HG03045 (cell line): ENCODE measurements at regions not wholly inside any gene's neighbourhood (a gene's known extent, or its start where the extent isn't known, plus 50 kb on each side); places are given as distances from the start of the nearest gene placed in this dataset.
"Not testable (repeated sequence)": the region's sequence is repeated elsewhere in the genome, so short reads cannot be mapped to it uniquely, and the experiment has no call there.

Experiments
- ATAC-seq: cut with Tn5 transposase; IDR thresholded peaks from one replicate; pipeline ENCODE4 v1.9.1; 2021; ENCODE audit warnings: mild to moderate bottlenecking, moderate library complexity; ENCODE audit not compliant: unreplicated experiment

DNA sequence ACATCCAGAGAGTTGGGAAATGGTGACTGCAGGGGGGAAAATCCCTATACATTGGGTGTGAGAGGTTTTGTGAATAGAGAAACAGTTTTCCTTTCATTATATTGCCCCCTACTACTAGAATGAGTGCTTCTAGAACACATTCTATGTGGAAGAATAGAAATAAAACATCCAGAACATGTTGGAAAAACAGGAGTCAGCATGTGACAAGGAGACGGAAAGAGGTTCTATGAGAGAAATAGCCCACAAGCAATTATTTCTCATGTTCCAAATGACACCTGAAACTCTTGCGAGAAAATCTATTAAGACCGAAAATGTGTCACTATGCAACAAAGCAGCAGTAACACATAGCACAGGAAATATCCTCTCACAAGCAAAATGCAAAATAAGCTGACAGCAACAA lies 202.7 kb upstream of the SPOPL start:
- ATAC-seq: no peak

DNA sequence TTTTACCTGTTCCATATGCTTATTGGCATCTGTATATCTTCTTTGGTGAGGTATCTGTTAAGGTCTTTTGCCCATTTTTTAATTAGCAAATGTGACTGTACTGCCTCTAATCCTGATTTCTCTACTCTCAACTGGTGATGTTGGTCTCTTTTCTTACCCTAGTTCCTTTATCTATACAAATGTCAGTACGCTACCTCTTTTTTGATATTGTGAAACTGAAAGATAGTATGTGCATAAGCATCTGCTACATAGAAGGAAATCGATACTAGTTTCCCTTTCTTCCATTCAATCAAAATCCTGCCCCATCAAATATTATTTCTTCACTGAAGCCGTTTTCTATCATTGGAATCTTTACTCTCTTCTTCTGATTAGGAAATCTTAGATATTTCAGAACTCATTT lies 194.9 kb upstream of the SPOPL start:
- no peak for ATAC-seq

DNA sequence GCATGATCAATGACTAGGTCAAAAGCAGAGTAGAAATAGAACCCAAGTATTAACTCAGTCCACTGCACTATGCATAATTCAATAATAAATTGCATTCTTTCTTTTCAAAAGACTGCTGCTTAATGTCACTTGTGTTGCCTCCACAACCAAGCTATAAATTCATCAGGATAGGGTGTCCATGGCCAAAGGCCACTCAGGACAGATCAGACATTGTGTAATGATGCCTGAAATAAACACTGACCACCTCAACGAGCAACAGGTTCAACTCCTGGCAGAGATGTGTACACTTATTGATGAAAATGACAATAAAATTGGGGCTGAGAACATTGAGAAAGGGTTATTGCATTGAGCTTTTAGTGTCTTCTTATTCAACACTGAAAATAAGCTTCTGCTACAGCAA lies 194.5 kb upstream of the SPOPL start:
- ATAC-seq: no peak

DNA sequence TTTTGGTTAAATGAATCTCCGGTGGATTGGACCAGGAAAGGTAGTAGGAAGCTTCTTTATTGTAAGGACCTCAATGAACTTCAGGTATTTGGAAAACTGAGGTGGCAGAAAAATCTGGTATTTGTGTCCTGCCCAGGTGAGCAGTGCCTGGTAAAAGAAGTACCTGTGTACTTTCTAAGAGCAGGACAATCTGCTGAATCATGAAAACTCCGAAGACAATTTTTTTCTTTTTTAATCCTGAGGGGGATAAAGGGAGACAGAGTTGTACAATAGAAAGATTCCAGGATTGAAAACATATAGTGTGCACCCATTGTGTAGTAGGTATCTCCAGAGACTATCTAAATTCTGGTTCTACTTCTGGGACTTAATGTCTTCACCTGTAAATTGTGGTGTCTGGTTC lies 191.8 kb upstream of the SPOPL start:
- ATAC-seq: no peak

DNA sequence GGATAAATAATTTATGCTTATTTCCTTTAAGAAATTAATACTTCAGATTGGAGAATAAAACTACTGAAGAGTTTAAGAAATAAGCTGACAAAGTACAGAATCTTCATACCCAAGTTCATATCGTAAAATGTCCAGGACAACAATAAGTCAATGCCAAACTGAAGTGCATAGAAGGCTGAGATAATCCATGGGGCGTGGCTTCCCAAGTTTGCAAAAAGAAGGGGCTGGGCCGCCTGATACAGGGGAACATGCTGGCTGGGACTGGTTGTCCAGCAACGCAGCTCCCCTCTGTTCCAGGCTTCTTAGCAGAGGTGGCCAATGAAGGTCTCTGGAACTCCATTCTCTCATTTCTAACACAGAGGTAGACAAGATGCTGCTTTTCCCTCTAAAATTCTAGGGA lies 189.5 kb upstream of the SPOPL start:
- ATAC-seq: no peak

DNA sequence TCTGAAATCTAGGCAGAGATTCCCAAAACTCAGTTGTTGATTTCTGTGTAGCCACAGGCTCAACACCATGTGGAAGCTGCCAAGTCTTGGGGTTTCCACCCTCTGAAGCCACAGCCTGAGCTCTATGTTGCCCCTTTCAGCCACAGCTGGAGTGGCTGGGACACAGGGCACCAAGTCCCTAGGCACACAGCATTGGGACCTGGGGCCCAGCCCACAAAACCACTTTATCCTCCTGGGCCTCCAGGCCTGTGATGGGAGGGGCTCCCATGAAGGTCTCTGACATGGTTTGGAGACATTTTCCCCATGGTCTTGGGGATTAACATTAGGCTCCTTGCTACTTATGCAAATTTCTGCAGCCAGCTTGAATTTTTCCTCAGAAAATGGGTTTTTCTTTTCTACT lies 186.0 kb upstream of the SPOPL start:
- not testable (repeated sequence) for ATAC-seq

DNA sequence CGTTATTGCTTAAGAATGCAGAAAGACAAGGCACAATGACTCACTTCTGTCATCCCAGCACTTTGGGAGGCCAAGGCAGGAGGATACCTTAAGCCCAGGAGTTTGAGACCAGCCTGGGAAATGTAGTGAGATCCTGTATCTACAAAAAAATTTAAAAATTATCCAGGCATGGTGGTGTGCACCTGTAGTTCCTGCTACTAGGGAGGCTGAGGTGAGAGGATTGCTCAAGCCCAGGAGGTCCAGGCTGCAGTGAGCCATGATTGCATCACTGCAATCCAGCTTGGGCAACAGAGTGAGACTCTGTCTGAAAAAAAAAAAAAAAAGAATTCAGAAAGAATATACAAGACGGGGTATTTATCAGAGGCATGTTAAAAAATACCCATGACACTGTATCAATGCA lies 182.0 kb upstream of the SPOPL start:
- no peak for ATAC-seq

DNA sequence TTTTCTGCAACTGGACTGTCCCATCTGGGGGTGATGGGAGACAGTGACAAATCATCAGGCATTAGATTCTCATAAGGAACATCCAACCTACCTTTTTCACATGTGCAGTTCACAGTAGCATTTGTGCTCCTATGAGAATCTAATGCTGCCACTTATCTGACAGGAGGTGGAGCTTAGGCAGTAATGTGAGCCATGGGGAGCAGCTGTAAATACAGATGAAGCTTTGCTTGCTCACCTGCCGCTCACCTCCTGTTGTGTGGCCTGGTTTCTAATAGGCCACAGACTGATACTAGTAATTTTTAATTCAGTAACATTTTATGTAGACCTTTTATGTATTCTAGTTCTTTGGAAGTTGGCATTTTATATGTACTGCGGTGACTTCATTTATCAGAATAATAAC lies 180.1 kb upstream of the SPOPL start:
- no peak for ATAC-seq

DNA sequence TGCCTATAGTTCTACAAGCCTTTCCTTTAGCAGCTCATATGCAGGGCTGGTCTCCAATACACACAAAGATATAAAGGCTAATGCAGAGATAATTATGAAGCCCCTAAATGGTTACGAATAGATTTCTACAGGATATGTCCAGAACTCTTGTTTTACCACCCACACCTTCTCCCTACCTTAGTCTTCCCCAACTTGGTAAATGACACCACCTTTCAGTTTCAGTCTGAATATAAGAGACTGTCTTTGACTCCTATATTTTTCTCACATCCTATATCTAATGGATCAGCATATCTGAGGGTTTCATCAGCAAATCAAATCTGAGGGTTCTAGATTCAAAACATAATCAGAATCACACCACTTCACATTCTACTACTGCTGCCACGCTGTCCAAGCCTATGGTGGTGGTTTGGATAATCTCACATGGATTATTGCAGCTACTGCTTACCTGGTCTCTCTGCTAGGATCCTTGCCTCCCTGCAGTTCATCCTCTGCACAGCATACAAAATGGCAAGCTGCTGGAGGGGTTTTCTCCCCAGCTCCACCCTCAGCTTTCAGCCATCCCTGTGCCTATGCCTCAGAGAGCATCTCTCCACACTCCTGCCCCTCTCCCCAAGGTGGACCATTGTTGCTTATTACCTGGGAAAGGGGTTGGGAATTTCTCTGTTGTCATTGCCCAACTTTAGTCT lies 178.0 kb upstream of the SPOPL start:
- ATAC-seq: no peak

DNA sequence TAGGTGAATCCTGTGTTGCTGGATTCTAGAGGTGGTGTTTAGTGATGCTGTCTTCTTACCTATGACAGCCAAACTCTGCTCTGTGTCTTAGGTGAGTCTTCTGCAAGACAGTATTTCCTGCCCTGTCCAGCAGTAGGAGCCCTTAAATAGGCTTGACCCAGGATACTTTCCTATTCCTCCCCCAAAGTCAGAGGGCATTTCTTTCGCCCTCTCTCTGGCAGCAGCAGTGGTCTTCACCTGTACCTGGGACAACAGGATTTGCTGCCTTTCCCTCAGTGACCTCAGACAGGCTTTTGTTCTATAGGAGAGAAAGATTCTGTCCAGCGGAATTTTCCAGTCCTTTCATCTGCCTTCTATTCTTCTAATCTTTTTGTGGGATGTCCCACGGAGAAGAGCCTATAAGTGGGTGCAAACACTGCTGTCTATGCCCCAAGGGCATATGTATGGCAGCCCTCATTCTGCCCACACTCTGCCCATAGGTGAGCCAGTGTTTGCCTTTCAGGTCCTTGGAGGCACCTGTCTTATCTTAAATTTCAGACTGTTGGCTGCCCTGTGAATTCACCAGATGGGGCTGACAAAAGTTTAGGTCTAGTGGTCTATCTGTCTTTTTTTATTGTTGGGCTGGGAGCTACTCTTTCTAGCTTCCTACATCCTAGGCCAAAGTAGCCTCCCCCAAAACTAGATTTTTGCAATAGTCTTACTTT lies 177.3 kb upstream of the SPOPL start:
- ATAC-seq: no peak

DNA sequence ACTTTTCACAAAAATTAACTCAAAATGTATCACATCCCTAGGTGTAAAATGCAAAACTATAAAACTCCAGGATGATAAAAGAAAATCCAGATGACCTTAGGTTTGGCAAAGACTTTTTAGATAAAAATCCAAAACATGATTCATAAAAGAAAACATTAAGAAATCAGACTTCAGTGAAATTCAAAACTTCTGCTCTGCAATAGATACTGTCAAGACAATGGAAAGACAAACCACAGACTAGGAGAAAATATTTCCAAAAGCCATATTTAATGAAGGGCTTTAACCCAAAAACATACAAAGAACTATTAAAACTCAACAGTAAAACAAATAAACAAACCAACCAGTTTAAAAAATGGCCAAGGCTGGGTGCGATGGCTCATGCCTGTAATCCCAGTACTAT lies 173.6 kb upstream of the SPOPL start:
- ATAC-seq: no peak

DNA sequence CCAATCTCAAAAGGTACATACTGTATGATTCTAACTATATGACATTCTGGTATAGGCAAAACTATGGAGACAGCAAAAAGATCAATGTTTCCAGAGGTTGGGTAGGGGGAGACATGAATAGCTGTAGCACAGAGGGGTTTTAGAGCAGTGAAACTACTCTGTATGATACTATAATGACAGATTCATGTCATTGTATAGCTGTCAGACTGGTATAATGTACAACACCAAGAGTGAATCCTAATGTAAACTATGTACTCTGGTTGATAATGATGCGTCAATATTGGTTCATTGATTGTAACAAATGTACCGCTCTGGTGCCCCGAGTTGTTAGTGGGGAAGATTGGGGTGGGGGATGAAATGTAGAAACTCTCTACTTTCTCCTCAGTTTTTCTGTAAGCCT lies 172.4 kb upstream of the SPOPL start:
- ATAC-seq: no peak

DNA sequence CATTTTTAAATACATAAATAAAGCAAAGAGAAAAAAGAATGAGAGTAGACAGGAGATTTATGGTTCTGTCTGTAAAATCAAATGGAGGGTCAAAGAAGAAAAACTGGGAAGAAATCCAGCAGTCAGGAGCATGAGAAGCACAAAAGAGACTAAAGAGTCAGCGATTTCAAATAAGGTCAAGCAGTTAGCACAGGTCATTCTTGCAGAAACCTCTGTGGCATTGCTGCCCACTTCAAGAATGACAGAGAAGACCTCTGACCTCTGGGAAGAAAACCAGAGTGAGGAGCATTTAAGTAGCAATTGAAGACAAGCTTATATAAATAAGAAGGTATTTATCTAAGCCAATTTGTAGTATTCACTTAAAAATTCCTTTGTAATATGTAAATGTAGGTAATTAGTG lies 172.0 kb upstream of the SPOPL start:
- ATAC-seq: no peak

DNA sequence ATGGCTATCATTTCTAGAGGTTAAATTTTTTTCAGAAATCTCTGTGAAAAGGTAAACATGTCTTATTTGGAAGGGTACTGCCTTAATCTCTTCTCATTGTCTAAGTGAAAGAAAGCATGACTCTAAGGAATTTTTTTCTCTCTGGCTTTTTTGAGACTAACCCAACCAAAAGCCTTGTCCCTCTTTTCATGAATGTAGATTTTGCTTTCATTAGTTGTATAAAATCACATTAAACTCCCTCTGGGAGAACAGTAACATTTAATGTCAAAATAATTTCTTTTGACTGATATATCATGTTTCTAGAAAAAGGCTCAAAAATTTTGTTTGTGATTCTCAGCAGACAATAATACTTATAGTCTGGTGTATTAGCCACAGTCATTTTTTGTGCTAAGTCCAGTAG lies 168.4 kb upstream of the SPOPL start:
- no peak for ATAC-seq

DNA sequence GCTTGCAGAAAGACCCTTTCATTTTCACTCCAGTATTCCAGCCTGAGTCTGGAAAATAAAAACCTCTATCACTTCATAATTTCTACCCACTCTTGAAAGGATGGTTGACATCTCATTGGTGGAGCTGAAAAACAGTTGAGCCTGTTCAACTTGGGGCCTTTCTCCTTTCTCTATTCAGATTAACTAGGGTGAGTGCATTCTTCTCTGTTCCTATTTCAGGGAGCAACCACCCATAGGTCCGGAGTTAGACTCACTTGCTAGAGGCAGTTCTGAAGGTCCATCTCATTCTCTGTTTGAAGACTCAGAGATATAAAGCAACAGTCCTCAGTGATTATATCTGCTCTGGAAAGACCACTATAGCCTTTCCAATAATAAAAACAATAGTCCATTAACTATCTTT lies 167.9 kb upstream of the SPOPL start:
- ATAC-seq: no peak

DNA sequence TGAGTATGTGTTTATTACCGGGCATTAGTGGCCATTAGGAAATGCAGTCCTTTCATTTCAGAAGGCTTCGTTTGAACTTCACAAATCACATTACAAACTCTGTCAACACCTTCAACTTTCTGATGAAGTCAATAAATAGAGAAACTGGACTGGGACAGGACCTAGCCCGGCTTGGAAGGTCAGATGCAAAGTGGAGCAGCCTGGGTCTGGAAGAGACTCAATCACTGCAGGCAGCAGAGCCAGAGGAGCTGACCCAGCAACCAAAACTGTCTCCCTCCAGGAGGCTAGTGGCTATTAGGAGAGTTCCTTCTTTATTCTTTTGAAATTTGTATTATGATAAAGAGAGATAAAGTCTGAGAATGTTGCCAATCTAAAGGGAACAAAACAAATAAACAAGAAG lies 167.2 kb upstream of the SPOPL start:
- ATAC-seq: no peak

DNA sequence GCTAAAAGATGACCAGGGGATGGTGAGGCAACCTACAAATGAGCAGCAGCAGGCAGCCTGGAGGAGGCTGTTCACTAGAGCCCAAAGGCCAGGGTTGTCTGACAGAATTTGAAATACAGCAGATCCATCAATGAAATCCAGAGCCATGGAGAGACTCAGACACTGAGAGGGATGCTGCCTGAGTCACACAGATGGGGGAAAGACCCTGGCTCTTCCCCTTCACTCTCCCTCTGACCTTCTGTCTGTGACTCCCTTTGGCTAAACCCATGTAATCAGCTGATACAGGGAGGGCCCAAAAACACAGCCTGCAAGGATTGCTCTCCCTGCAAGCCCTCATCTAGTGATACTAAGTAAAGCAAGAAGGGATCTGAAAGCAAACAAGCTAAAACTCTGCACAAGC lies 166.5 kb upstream of the SPOPL start:
- no peak for ATAC-seq

DNA sequence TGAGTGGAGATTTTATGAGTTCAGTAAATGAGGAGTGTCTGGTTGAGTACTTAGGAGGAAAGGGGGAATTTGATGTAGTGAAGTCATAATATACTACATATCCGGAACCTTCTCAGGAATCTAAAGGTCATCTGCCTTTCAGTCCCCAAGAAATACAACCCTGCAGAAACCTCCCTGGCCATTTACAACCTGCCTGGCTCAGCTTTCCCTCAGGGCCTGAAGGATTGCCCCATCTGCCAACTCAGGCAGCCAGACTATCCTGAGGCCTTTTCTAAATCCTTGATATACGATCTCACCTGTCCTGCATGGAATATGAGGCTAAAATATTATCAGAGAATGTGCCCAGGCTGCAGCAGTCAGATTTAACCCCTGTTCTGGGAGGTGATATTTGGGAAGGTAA lies 165.4 kb upstream of the SPOPL start:
- no peak for ATAC-seq

DNA sequence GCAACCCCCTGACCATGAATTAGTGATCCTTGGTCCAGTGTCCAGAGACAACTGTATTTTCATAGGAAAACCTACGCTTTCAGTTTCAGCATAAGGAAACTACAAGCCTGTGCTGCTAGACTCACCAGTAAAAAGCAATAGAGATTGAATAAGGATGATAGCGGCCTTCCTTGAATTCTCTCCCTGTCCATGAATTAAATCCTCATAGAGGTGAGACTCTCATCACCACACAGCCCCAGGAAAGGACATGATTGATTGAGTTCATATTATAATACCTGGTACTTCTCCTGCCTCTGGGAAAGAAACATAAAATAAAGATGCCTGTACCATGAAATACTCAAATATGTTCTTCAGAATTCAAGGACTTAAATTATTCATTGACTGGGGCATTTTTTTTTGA lies 146.3 kb upstream of the SPOPL start:
- no peak for ATAC-seq

DNA sequence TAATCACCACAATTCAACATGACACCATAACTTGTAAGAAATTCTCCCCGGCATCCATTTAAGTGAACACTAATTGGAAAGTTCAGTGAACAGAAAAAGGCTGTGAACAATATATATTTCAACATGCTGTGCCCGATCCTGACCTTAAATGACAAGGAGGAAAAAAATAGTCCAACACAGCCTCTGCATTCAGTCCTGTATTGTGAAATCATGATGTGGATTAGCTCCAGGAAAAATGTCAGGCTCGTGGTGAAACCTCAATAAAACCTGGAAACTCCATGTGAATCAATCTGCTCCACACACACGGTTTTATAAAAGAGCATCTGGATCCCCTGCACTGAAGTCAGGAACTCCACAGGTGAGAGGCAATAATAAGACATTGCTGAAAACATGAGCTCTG lies 145.4 kb upstream of the SPOPL start:
- no peak for ATAC-seq

DNA sequence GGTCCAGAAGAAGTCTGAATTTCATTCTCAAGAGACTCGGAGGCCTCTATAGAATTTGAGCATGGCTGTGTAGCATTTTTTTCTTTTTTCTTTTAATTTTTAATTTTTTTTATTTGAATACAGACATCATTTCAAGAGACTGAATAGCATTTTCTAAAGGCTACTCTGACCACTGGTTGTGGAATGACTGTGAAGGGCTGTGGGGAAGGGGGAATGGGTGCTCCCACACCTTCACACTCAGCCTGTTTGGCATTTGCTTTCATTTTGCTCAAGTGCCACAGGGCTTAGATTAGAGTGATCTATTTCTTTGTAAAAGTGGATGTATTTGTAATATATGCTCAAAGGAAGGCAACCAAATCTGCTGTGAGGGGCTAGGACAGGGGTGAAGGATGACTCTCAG lies 142.0 kb upstream of the SPOPL start:
- ATAC-seq: peak; percentile 60

DNA sequence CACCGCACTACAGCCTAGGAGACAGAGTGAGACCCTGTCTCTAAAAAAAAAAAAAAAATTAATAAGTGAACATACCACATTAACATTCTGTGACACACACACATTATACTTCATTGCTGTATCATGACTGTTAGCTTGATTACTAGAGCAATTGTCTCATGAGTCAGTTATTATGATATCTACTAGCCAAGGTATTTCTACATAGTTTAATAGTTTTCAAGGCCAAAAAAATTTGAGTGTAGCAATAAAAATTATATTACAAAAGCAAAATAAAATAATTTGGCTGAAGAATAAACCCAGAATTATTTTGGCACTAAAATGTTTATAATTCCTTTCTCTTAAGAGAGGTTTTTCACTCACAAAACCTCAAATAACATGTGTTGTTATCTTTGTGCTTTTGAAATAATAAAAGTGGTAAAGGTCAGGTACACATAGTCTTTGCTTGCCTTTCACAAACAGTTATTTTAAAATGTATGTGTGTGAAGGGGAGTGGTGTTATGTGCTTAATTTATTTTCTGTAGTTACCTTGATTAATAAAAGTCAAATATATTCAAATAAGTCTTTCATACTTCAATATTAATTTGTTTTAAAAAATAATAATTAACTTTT lies 136.9 kb upstream of the SPOPL start:
- ATAC-seq: no peak

DNA sequence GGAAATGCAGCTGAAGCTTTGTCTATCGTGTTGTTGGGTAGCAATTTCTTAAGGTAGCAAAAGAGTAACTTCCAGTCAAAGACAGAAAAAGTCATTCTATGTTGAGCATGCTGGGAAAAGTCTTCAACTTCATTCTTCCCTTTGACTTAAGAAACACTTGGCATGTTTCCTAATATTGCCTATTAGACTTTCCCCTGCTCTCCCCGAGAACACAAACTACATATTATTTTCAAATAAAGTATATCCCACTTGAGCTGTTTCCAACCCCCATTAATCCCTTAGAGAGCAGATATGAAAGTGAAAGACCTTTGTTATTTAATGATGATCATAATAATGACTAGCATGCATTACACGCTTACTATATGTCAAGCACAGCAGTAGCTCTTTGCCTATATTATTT lies 136.0 kb upstream of the SPOPL start:
- ATAC-seq: no peak
